T-cell (primary cell): ENCODE measurements at regions not wholly inside any gene's neighbourhood (a gene's known extent, or its start where the extent isn't known, plus 50 kb on each side); places are given as distances from the start of the nearest gene placed in this dataset.

Source experiments
- ATAC-seq, 4 experiments: fragments of 200-7000 bp in 3 of 4; fragments of 150-1000 bp in 1 of 4; cut with Tn5 transposase; replicated peaks in 1 of 4; 1 replicate in 3 of 4; 2 replicates in 1 of 4; pipeline ENCODE4 v1.10.0; 2021; ENCODE audit warnings: moderate library complexity in 3 of 4, mild to moderate bottlenecking in 2 of 4, moderate number of reproducible peaks in 1 of 4
- CTCF ChIA-PET, 2 donors: fragments of 300-600 bp; sonication (Branson Sonifier 250); formaldehyde crosslinking; loops; one replicate each; lab custom pipeline; 2022; ENCODE audit warnings: antibody characterized with exemption in 2 of 2; lab: Charles Lee
- POLR2A ChIA-PET, 2 donors: fragments of 300-600 bp; sonication (Branson Sonifier 250); formaldehyde crosslinking; loops; one replicate each; lab custom pipeline; 2022; ENCODE audit warnings: antibody characterized with exemption in 2 of 2; lab: Charles Lee
- DNase-seq, 35 experiments: peaks; one replicate each; pipeline versions ENCODE4 v3.0.0 to v3.0.0-alpha.2; 2013 to 2023
- H3K27ac ChIP-seq: one replicate; pipeline ENCODE4 v1.5.1; 2013; ENCODE audit warnings: low read length
- H3K27me3 ChIP-seq, 2 experiments: replicated peaks in 1 of 2; 1 replicate in 1 of 2; 2 replicates in 1 of 2; pipeline versions ENCODE4 v1.6.1 to v1.7.0; 2013; ENCODE audit warnings: low read length in 1 of 2, mixed read lengths in 1 of 2; ENCODE audit not compliant: control insufficient read depth in 2 of 2, insufficient read depth in 2 of 2; ENCODE audit errors: extremely low read depth in 1 of 2
- H3K36me3 ChIP-seq, 2 donors: 1 replicate in 1 of 2; 2 replicates in 1 of 2; pipeline versions ENCODE4 v1.6.1 to v1.7.0; 2013; ENCODE audit warnings: low read length in 1 of 2; ENCODE audit not compliant: control insufficient read depth in 2 of 2, insufficient read depth in 1 of 2; ENCODE audit errors: extremely low read depth in 1 of 2
- H3K4me1 ChIP-seq, 2 experiments: 1 replicate in 1 of 2; 2 replicates in 1 of 2; pipeline versions ENCODE4 v1.6.1 to v1.7.0; 2013; ENCODE audit warnings: low read length in 2 of 2, mixed read lengths in 1 of 2; ENCODE audit not compliant: insufficient read depth in 2 of 2, control insufficient read depth in 1 of 2; ENCODE audit errors: extremely low read depth in 1 of 2
- H3K4me3 ChIP-seq, 2 donors: 1 replicate in 1 of 2; 2 replicates in 1 of 2; pipeline versions ENCODE4 v1.5.1 to v1.7.0; 2013; ENCODE audit warnings: mild to moderate bottlenecking in 2 of 2, low read length in 1 of 2, moderate library complexity in 1 of 2; ENCODE audit not compliant: control insufficient read depth in 1 of 2; ENCODE audit errors: extremely low read depth in 1 of 2
- H3K9me3 ChIP-seq: 2 replicates; pipeline ENCODE4 v1.7.0; 2013
- H3K27ac Mint-ChIP-seq, 2 donors: one replicate each; pipeline ENCODE4 v1.8.0; 2020 to 2021; ENCODE audit warnings: mild to moderate bottlenecking in 2 of 2, mixed read lengths in 2 of 2
- H3K27me3 Mint-ChIP-seq, 2 donors: one replicate each; pipeline ENCODE4 v1.8.0; 2021 to 2022; ENCODE audit warnings: mixed read lengths in 2 of 2
- H3K36me3 Mint-ChIP-seq: one replicate; pipeline ENCODE4 v1.8.0; 2021; ENCODE audit warnings: mixed read lengths
- H3K4me1 Mint-ChIP-seq, 3 donors: one replicate each; pipeline ENCODE4 v1.8.0; 2020 to 2022; ENCODE audit warnings: mixed read lengths in 3 of 3, mild to moderate bottlenecking in 1 of 3
- H3K4me3 Mint-ChIP-seq, 3 donors: one replicate each; pipeline ENCODE4 v1.8.0; 2020 to 2022; ENCODE audit warnings: mild to moderate bottlenecking in 3 of 3, mixed read lengths in 3 of 3, moderate library complexity in 3 of 3
- H3K9me3 Mint-ChIP-seq, 3 donors: one replicate each; pipeline ENCODE4 v1.8.0; 2020 to 2022; ENCODE audit warnings: mixed read lengths in 3 of 3
- WGBS: methylation state at CpG from one replicate; pipeline ENCODE4 v1.1.5; 2013; ENCODE audit warnings: missing lambda C conversion rate; ENCODE audit not compliant: insufficient coverage; 5-methylcytosine and 5-hydroxymethylcytosine counted together

GRCh38 chr9:89683626-89684025 lies 78.8 kb downstream of the GADD45G start:
- ChIA-PET CTCF (no interaction called here), POLR2A (no interaction called here)
- Mint-ChIP-seq H3K27me3 (no peaks in the 10 kb centered on the region), H3K4me3 (no peak overlapping the region), H3K27ac (no peak overlapping the region), H3K36me3 (no peaks in the 10 kb centered on the region), H3K9me3 (no peaks in the 10 kb centered on the region), H3K4me1 (peaks cover 0 to 6% (median 4%) of the 10 kb centered on the region in 3 donors)
- no peaks in the 10 kb centered on the region for H3K4me1 ChIP-seq
- ATAC-seq, result no peak
- H3K27ac ChIP-seq, result no peak overlapping the region
- WGBS, result no CpG with 5 or more reads among the region's 6 CpGs
- no peak for DNase-seq
- peaks cover 0 to 14% of the 10 kb centered on the region in 2 experiments for H3K27me3 ChIP-seq
- H3K4me3 ChIP-seq, result no peak overlapping the region
- H3K9me3 ChIP-seq, result no peaks in the 10 kb centered on the region
- no peaks in the 10 kb centered on the region for H3K36me3 ChIP-seq

DNA sequence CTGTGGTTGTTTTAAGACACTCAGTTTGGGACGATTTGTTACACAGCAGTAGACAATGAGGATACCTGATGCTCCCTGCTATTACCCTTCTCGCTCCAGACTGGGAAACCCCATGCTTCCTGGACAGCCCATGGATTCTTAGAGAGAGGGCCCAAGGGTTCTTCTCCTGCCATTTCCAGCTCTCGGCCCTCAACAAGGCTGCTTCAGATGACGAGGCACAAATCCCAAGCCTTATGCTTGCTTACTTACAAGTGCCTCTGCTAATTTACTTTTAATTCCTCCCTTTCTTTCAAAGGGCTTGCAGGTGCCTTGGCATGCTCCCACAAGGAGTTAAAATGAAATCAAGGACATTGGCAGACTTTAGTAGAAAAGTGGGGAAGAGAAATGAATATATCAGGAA lies 79.4 kb downstream of the GADD45G start:
- H3K9me3 Mint-ChIP-seq, result no peaks in the 10 kb centered on the region
- H3K27ac Mint-ChIP-seq, result no peak overlapping the region
- Histone ChIP-seq H3K36me3 (no peaks in the 10 kb centered on the region), H3K27ac (no peak overlapping the region), H3K4me1 (no peaks in the 10 kb centered on the region), H3K27me3 (peaks cover 0 to 14% of the 10 kb centered on the region in 2 experiments), H3K9me3 (no peaks in the 10 kb centered on the region), H3K4me3 (no peak overlapping the region)
- ATAC-seq (no peak), DNase-seq (no peak)
- 100% methylated on average over 2 of the region's 4 CpGs for WGBS
- no peak overlapping the region for H3K4me3 Mint-ChIP-seq
- no peaks in the 10 kb centered on the region for H3K36me3 Mint-ChIP-seq
- no peaks in the 10 kb centered on the region for H3K27me3 Mint-ChIP-seq
- peaks cover 0 to 6% (median 4%) of the 10 kb centered on the region in 3 donors for H3K4me1 Mint-ChIP-seq
- CTCF ChIA-PET, result no interaction called here
- POLR2A ChIA-PET, result no interaction called here

GRCh38 chr9:89684912-89685636 lies 80.3 kb downstream of the GADD45G start:
- Histone ChIP-seq H3K4me3 (no peak overlapping the region), H3K27ac (no peak overlapping the region), H3K4me1 (no peaks in the 10 kb centered on the region), H3K36me3 (no peaks in the 10 kb centered on the region), H3K9me3 (no peaks in the 10 kb centered on the region), H3K27me3 (peaks cover 0 to 11% of the 10 kb centered on the region in 2 experiments)
- WGBS, result 92% methylated on average over 18 of the region's 18 CpGs
- ChIA-PET CTCF (no interaction called here), POLR2A (no interaction called here)
- no peaks in the 10 kb centered on the region for H3K27me3 Mint-ChIP-seq
- H3K36me3 Mint-ChIP-seq, result no peaks in the 10 kb centered on the region
- peaks cover 1 to 6% (median 3%) of the 10 kb centered on the region in 3 donors for H3K4me1 Mint-ChIP-seq
- no peak overlapping the region for H3K27ac Mint-ChIP-seq
- no peaks in the 10 kb centered on the region for H3K9me3 Mint-ChIP-seq
- ATAC-seq (no peak), DNase-seq (no peak)
- H3K4me3 Mint-ChIP-seq, result no peak overlapping the region

DNA sequence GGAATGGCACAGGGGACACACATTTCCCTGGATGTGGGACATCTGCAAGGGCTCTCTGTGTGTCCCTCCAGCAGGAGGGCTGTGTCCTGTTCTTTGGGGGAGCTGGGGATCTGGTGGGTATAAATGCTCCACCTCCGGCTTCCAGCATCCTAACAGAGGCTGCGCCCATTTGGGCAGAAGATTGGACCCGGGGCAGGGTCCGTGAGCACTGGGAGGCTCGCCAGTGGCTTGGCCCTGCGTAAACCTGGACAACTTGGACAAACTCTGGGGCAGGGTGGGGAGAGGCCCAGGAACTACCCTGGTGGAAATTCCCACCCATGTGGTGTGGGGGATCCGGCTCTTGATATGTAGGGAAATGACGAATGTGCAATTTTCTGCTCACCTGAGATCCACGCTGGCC lies 80.9 kb downstream of the GADD45G start:
- H3K27me3 Mint-ChIP-seq, result no peaks in the 10 kb centered on the region
- Histone ChIP-seq H3K27ac (no peak overlapping the region), H3K9me3 (no peaks in the 10 kb centered on the region), H3K27me3 (peaks cover 0 to 11% of the 10 kb centered on the region in 2 experiments), H3K4me1 (no peaks in the 10 kb centered on the region), H3K36me3 (no peaks in the 10 kb centered on the region), H3K4me3 (no peak overlapping the region)
- DNase-seq (no peak), ATAC-seq (no peak)
- no peak overlapping the region for H3K27ac Mint-ChIP-seq
- ChIA-PET CTCF (no interaction called here), POLR2A (no interaction called here)
- H3K4me1 Mint-ChIP-seq, result peaks cover 6 to 10% (median 6%) of the 10 kb centered on the region in 3 donors
- H3K36me3 Mint-ChIP-seq, result no peaks in the 10 kb centered on the region
- no peaks in the 10 kb centered on the region for H3K9me3 Mint-ChIP-seq
- H3K4me3 Mint-ChIP-seq, result no peak overlapping the region
- WGBS, result 82% methylated on average over 3 of the region's 9 CpGs

GRCh38 chr9:89686126-89686525 lies 81.3 kb downstream of the GADD45G start:
- ChIA-PET POLR2A (no interaction called here), CTCF (interaction anchor here in 1 of 2 donors (0.6 kb wide), 1 partner anchor 56 kb away, joined by 8 read pairs; no protein-coding TSS in a partner anchor)
- DNase-seq (no peak), ATAC-seq (no peak)
- Histone ChIP-seq H3K27ac (no peak overlapping the region), H3K4me1 (peaks cover 0 to 4% of the 10 kb centered on the region in 2 experiments), H3K9me3 (no peaks in the 10 kb centered on the region), H3K27me3 (peaks cover 0 to 11% of the 10 kb centered on the region in 2 experiments), H3K4me3 (no peak overlapping the region), H3K36me3 (no peaks in the 10 kb centered on the region)
- Mint-ChIP-seq H3K9me3 (no peaks in the 10 kb centered on the region), H3K27me3 (no peaks in the 10 kb centered on the region), H3K4me3 (no peak overlapping the region), H3K27ac (no peak overlapping the region), H3K36me3 (no peaks in the 10 kb centered on the region), H3K4me1 (peaks cover 6 to 10% (median 10%) of the 10 kb centered on the region in 3 donors)
- 62% methylated on average over 4 of the region's 5 CpGs for WGBS

DNA sequence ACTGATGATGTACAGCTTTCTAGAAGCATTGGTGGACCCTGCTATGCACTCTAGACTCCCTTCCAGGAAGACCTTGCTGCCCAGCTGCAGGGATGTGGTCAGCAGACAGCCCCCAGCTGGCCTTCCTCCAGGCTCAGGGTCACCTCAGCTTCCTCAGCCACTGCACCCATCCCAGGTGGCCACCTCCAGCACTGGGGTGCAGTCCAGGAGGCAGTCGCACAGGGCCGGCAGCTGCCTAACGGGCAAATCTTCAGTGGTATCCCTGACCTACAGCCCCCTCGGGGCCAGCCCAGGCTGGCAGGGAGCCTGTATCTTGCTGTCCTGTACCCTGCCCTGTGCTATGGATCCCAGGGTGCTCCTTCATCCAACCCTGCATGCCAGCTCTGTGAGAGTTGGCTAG lies 81.8 kb downstream of the GADD45G start:
- ATAC-seq (no peak), DNase-seq (no peak)
- H3K27me3 ChIP-seq, result peaks cover 0 to 11% of the 10 kb centered on the region in 2 experiments
- no peak overlapping the region for H3K27ac ChIP-seq
- no peaks in the 10 kb centered on the region for H3K27me3 Mint-ChIP-seq
- peaks cover 0 to 4% of the 10 kb centered on the region in 2 experiments for H3K4me1 ChIP-seq
- H3K4me1 Mint-ChIP-seq, result peaks cover 7 to 13% (median 13%) of the 10 kb centered on the region in 3 donors
- POLR2A ChIA-PET, result no interaction called here
- no peak overlapping the region for H3K4me3 ChIP-seq
- no peak overlapping the region for H3K27ac Mint-ChIP-seq
- no peaks in the 10 kb centered on the region for H3K36me3 Mint-ChIP-seq
- CTCF ChIA-PET, result interaction anchor here in 1 of 2 donors (0.6 kb wide), 1 partner anchor 56 kb away, joined by 8 read pairs; no protein-coding TSS in a partner anchor
- H3K36me3 ChIP-seq, result no peaks in the 10 kb centered on the region
- H3K4me3 Mint-ChIP-seq, result no peak overlapping the region
- no peaks in the 10 kb centered on the region for H3K9me3 ChIP-seq
- H3K9me3 Mint-ChIP-seq, result no peaks in the 10 kb centered on the region
- WGBS, result 85% methylated on average over 4 of the region's 4 CpGs
